ENCODE measurements at regions not wholly inside any gene's neighbourhood (a gene's known extent, or its start where the extent isn't known, plus 50 kb on each side); places are given as distances from the start of the nearest gene placed in this dataset.
A peak's percentile ranks its signal among the peaks of the same experiment; 100 is the strongest.

- intact Hi-C loops (cut with DNase I; ENCODE audit: low total_unique reads): no loop called here
- 75 to 98% methylated on average over 7 of the region's 7 CpGs for WGBS, 2 donors
- no peak overlapping the region for H3K4me3 ChIP-seq
- DNase-seq: no peak
- peaks cover 3% of the 10 kb centered on the region for H3K4me1 ChIP-seq
- H3K36me3 ChIP-seq (ENCODE audit: low read depth, missing control alignments): no peaks in the 10 kb centered on the region
- no peak overlapping the region for H3K27ac ChIP-seq
- H3K27me3 ChIP-seq: no peaks in the 10 kb centered on the region
- H3K9me3 ChIP-seq: no peaks in the 10 kb centered on the region
- TF ChIP-seq POLR2A (IDR thresholded peaks at IDR 0.05): no peak
- no peak for TF ChIP-seq CTCF (IDR thresholded peaks at IDR 0.05)
Observed at GRCh38 chr9:121576281-121577075, 75.0 kb upstream of the DAB2IP start.

DNA sequence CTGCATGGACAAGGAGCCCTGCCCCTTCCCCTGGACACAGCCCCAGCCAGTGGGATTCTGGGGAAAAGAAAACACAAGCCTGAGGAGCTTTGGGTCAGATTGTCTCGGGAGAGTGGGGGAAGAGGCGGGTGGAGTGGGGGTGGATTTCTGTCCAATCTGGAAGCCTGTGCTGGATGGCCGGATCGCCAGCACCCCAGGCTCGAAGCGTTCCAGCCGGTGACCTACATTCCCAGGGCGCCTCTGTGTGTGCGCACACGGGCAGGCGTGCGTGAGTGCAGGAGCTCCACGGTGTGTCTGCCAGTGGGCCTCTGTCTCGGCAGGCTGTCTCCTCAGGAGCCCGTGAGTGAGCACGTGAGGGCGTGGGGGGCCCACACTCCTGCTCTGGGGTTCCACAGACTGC is 74.3 kb upstream of the DAB2IP start:
- Histone ChIP-seq H3K36me3 (ENCODE audit: low read depth, missing control alignments) (no peaks in the 10 kb centered on the region), H3K4me1 (peaks cover 3% of the 10 kb centered on the region), H3K27me3 (no peaks in the 10 kb centered on the region), H3K27ac (no peak overlapping the region), H3K4me3 (no peak overlapping the region), H3K9me3 (no peaks in the 10 kb centered on the region)
- intact Hi-C loops (cut with DNase I; ENCODE audit: low total_unique reads): no loop called here
- WGBS, 2 donors: 64 to 88% methylated on average over 12 to 17 of the region's 17 CpGs
- no peak for TF ChIP-seq CTCF (IDR thresholded peaks at IDR 0.05)
- peak; percentile 41 for DNase-seq

DNA sequence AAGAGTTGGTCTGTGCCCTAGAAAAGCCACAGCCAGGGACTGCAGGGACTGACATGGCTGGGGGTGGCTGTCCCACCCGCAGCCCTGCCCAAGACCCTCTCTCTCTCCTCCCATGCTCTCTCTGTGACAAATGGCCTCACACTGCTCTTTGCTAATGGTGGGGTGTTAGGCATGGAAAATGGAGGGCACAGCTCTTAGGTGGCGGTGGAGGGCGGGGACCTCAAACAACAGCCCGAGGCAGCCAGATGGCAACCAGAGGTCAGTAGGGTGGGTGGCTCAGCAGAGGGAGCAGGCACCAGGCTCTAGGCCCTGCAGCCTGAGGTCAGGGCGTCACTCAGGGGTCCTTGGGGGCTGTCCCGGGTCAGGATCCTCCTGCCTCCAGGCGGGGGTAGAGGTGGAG is 73.9 kb upstream of the DAB2IP start:
- H3K27me3 ChIP-seq: no peaks in the 10 kb centered on the region
- no peak overlapping the region for H3K4me3 ChIP-seq
- no peaks in the 10 kb centered on the region for H3K36me3 ChIP-seq (ENCODE audit: low read depth, missing control alignments)
- H3K27ac ChIP-seq: no peak overlapping the region
- H3K4me1 ChIP-seq: peaks cover 3% of the 10 kb centered on the region
- no peaks in the 10 kb centered on the region for H3K9me3 ChIP-seq
- no peak for DNase-seq
- TF ChIP-seq CTCF (IDR thresholded peaks at IDR 0.05) (no peak), POLR2A (IDR thresholded peaks at IDR 0.05) (no peak)
- intact Hi-C loops (cut with DNase I; ENCODE audit: low total_unique reads): no loop called here
- WGBS, 2 donors: 75 to 93% methylated on average over 4 to 7 of the region's 7 CpGs

DNA sequence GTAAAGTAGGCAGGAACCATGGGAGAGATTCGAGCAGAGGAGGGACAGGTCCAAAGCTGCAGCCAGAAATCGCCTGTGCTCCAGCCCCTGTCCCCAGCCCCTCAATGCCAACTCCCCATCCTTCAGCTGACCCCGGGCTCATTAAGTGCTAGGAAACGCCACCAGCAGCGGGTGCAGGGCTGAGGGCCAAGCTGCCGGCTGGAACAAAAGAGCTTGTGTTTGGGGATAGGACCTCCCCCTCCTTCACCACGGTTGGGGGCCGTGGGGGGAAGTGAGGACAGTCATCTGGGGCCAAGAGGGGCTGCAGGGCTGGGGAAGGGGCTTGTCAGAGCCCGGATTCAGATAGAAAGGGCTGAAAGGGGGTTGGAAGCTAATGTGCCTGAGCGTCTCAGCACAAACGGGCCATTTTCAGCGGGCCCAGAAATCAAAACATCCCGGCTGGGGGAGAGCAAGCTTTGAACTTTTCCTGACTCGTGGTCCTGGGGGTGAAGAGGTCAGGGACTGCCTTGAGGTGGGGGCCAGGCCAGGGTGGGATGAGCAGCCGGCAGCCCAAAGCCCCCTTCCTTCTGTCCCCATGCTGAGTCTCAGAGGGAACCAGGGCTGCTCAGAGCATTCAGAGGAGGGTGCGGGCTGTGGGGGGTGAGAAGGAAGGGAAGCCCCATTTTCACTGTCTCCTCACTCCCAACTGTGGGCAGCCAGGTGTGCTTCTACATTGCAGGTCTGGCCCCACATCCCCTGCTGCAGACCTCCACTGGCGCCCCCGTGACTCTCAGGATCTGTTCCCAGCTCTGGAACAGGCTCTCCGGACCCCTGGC is 69.4 kb upstream of the DAB2IP start:
- Histone ChIP-seq H3K36me3 (ENCODE audit: low read depth, missing control alignments) (no peaks in the 10 kb centered on the region), H3K9me3 (no peaks in the 10 kb centered on the region), H3K27me3 (no peaks in the 10 kb centered on the region), H3K27ac (no peak overlapping the region), H3K4me1 (peaks cover 3% of the 10 kb centered on the region), H3K4me3 (no peak overlapping the region)
- intact Hi-C loops (cut with DNase I; ENCODE audit: low total_unique reads): no loop called here
- WGBS, 2 donors: 63 to 74% methylated on average over 14 to 19 of the region's 19 CpGs
- no peak for DNase-seq
- TF ChIP-seq POLR2A (IDR thresholded peaks at IDR 0.05) (no peak), CTCF (IDR thresholded peaks at IDR 0.05) (no peak)

Data from testis (tissue), 2 donors.